Osteoblast (primary cell): ENCODE measurements at regions not wholly inside any gene's neighbourhood (a gene's known extent, or its start where the extent isn't known, plus 50 kb on each side); places are given as distances from the start of the nearest gene placed in this dataset.

ENCODE experiments used
- DNase-seq: peaks from one replicate; pipeline ENCODE4 v3.0.0; 2011; ENCODE audit warnings: low spot score, mixed read lengths; ENCODE audit not compliant: insufficient read length; ENCODE audit errors: missing footprints
- H2AFZ ChIP-seq: 2 replicates; pipeline ENCODE4 v1.6.0; 2011; ENCODE audit warnings: mild to moderate bottlenecking, low read length
- H3K27ac ChIP-seq: 2 replicates; pipeline ENCODE4 v1.5.1; 2011; ENCODE audit warnings: mild to moderate bottlenecking, low read depth, low read length, moderate library complexity
- H3K27me3 ChIP-seq: 2 replicates; pipeline ENCODE4 v1.6.0; 2012; ENCODE audit warnings: mild to moderate bottlenecking, control low read depth, inconsistent platforms, low read length, moderate library complexity; ENCODE audit not compliant: insufficient read depth
- H3K36me3 ChIP-seq: 2 replicates; pipeline ENCODE4 v1.5.1; 2011; ENCODE audit warnings: mild to moderate bottlenecking, low read length, control low read depth, moderate library complexity; ENCODE audit not compliant: insufficient read depth
- H3K4me1 ChIP-seq: 2 replicates; pipeline ENCODE4 v1.5.1; 2011; ENCODE audit warnings: mild to moderate bottlenecking, low read length, control low read depth, moderate library complexity; ENCODE audit not compliant: insufficient read depth
- H3K4me2 ChIP-seq: 2 replicates; pipeline ENCODE4 v1.6.0; 2011; ENCODE audit warnings: mild to moderate bottlenecking, low read length; ENCODE audit not compliant: insufficient read depth
- H3K4me3 ChIP-seq: fragments of 200-600 bp; sonication (generic); 3 replicates; pipeline ENCODE4 v1.5.1; 2012; ENCODE audit warnings: mild to moderate bottlenecking, low read length, inconsistent platforms; ENCODE audit not compliant: insufficient read depth
- H3K79me2 ChIP-seq: 2 replicates; pipeline ENCODE4 v1.6.0; 2012; ENCODE audit warnings: mild to moderate bottlenecking, low read length, control low read depth, inconsistent platforms; ENCODE audit not compliant: insufficient read depth
- H3K9me3 ChIP-seq: 2 replicates; pipeline ENCODE4 v1.5.1; 2011; ENCODE audit warnings: low read depth, low read length, control low read depth
- H4K20me1 ChIP-seq: 2 replicates; pipeline ENCODE4 v1.6.0; 2012; ENCODE audit warnings: mild to moderate bottlenecking, low read length, control low read depth; ENCODE audit not compliant: insufficient read depth
- TF ChIP-seq, protein P1 (sequence below): IDR thresholded peaks from 2 replicates; pipeline ENCODE4 v1.5.1; 2011; ENCODE audit warnings: mild to moderate bottlenecking, low read depth, low read length, moderate library complexity; ENCODE audit errors: extremely low read depth

DNA sequence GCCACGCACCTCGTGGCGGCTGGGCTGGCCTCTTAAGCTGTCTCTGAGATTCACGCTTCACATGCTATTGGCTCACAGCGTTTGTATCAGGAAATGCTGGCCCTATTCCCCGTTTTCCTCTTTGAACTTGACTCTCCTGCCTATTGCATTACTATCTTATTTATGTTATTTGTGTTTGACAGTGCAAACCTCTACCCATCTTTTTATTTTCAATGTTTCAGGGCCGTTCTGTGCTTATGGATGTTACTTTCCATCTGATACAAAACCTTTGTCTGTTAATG lies 149.9 kb upstream of the TWIST2 start:
- DNase-seq: no peak
- no peak overlapping the region for H3K4me3 ChIP-seq
- TF ChIP-seq, protein P1, sequence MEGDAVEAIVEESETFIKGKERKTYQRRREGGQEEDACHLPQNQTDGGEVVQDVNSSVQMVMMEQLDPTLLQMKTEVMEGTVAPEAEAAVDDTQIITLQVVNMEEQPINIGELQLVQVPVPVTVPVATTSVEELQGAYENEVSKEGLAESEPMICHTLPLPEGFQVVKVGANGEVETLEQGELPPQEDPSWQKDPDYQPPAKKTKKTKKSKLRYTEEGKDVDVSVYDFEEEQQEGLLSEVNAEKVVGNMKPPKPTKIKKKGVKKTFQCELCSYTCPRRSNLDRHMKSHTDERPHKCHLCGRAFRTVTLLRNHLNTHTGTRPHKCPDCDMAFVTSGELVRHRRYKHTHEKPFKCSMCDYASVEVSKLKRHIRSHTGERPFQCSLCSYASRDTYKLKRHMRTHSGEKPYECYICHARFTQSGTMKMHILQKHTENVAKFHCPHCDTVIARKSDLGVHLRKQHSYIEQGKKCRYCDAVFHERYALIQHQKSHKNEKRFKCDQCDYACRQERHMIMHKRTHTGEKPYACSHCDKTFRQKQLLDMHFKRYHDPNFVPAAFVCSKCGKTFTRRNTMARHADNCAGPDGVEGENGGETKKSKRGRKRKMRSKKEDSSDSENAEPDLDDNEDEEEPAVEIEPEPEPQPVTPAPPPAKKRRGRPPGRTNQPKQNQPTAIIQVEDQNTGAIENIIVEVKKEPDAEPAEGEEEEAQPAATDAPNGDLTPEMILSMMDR: no peak
- H3K27ac ChIP-seq: no peak overlapping the region
- H3K9me3 ChIP-seq: no peaks in the 10 kb centered on the region
- H2AFZ ChIP-seq: no peak overlapping the region
- H4K20me1 ChIP-seq: no peaks in the 10 kb centered on the region
- H3K4me1 ChIP-seq: no peaks in the 10 kb centered on the region
- H3K79me2 ChIP-seq: no peaks in the 10 kb centered on the region
- H3K27me3 ChIP-seq: peaks cover 8% of the 10 kb centered on the region
- no peak overlapping the region for H3K4me2 ChIP-seq
- no peaks in the 10 kb centered on the region for H3K36me3 ChIP-seq

GRCh38 chr2:238698451-238699306 lies 149.2 kb upstream of the TWIST2 start:
- Histone ChIP-seq H3K4me3 (no peak overlapping the region), H3K27ac (no peak overlapping the region), H2AFZ (no peak overlapping the region), H4K20me1 (no peaks in the 10 kb centered on the region), H3K9me3 (no peaks in the 10 kb centered on the region), H3K27me3 (peaks cover 2% of the 10 kb centered on the region), H3K4me1 (no peaks in the 10 kb centered on the region), H3K36me3 (no peaks in the 10 kb centered on the region), H3K79me2 (no peaks in the 10 kb centered on the region), H3K4me2 (no peak overlapping the region)
- DNase-seq: no peak
- TF ChIP-seq, protein P1: no peak

GRCh38 chr2:238699307-238700116 lies 148.4 kb upstream of the TWIST2 start:
- H3K27ac ChIP-seq: no peak overlapping the region
- no peak overlapping the region for H3K4me3 ChIP-seq
- no peak for DNase-seq
- H3K4me2 ChIP-seq: no peak overlapping the region
- TF ChIP-seq, protein P1: no peak
- no peaks in the 10 kb centered on the region for H3K4me1 ChIP-seq
- H3K79me2 ChIP-seq: no peaks in the 10 kb centered on the region
- no peak overlapping the region for H2AFZ ChIP-seq
- H3K9me3 ChIP-seq: no peaks in the 10 kb centered on the region
- no peaks in the 10 kb centered on the region for H3K36me3 ChIP-seq
- H3K27me3 ChIP-seq: no peaks in the 10 kb centered on the region
- no peaks in the 10 kb centered on the region for H4K20me1 ChIP-seq

DNA sequence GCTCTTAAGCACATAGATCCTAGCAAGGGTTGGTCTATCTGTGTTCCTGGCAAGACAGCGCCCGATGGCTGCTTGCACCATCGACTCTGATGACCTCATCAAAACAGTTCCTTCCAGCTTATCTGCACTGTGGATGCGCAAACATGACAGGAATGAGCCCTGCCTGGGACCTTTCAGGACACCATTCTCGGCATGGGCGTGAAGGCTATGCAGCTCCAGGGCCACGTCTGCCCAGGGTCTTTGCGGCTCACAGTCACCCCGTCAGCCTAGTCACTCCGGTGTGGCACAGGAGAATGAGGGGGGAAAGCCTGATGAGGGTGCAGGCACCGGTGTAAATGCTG lies 147.8 kb upstream of the TWIST2 start:
- DNase-seq: no peak
- Histone ChIP-seq H4K20me1 (no peaks in the 10 kb centered on the region), H3K4me3 (no peak overlapping the region), H3K4me1 (no peaks in the 10 kb centered on the region), H3K36me3 (no peaks in the 10 kb centered on the region), H3K27me3 (no peaks in the 10 kb centered on the region), H3K79me2 (no peaks in the 10 kb centered on the region), H3K9me3 (no peaks in the 10 kb centered on the region), H3K27ac (no peak overlapping the region), H2AFZ (no peak overlapping the region), H3K4me2 (no peak overlapping the region)
- TF ChIP-seq, protein P1: no peak
